ENCODE measurements at regions not wholly inside any gene's neighbourhood (a gene's known extent, or its start where the extent isn't known, plus 50 kb on each side); places are given as distances from the start of the nearest gene placed in this dataset.

GRCh38 chr12:79508622-79509021, 182.1 kb downstream of the PAWR start:
- no peak for DNase-seq
- TF ChIP-seq GATA1 (IDR thresholded peaks at IDR 0.05; ENCODE audit: low read depth, low read length) (no peak), POLR2A (IDR thresholded peaks at IDR 0.05; ENCODE audit: low read length) (no peak)

Measured in erythroblast (primary cell).